Activated naive CD4-positive, alpha-beta T cell treated with anti-CD3 and anti-CD28 coated beads for 36 hours (primary cell): ENCODE measurements at regions not wholly inside any gene's neighbourhood (a gene's known extent, or its start where the extent isn't known, plus 50 kb on each side); places are given as distances from the start of the nearest gene placed in this dataset.
"Not testable (repeated sequence)": the region's sequence is repeated elsewhere in the genome, so short reads cannot be mapped to it uniquely, and the experiment has no call there.

ENCODE experiments used
- CTCF ChIA-PET: fragments of 350-600 bp; sonication (Branson Sonifier 250); formaldehyde crosslinking; loops from one replicate; lab custom pipeline; 2021; ENCODE audit warnings: antibody characterized with exemption; lab: Charles Lee
- DNase-seq: peaks from one replicate; pipeline ENCODE4 v3.0.0-alpha.2; 2020
- H3K27ac Mint-ChIP-seq: one replicate; pipeline ENCODE4 v1.8.0; 2021; ENCODE audit warnings: mild to moderate bottlenecking, mixed read lengths
- H3K27me3 Mint-ChIP-seq: one replicate; pipeline ENCODE4 v1.8.0; 2021; ENCODE audit warnings: low read depth, mixed read lengths
- H3K36me3 Mint-ChIP-seq: one replicate; pipeline ENCODE4 v1.8.0; 2021; ENCODE audit warnings: low read depth, mixed read lengths
- H3K4me1 Mint-ChIP-seq: one replicate; pipeline ENCODE4 v1.8.0; 2021; ENCODE audit warnings: low read depth, mixed read lengths
- H3K4me3 Mint-ChIP-seq: one replicate; pipeline ENCODE4 v1.8.0; 2021; ENCODE audit warnings: mild to moderate bottlenecking, moderate library complexity, mixed read lengths
- H3K9me3 Mint-ChIP-seq: one replicate; pipeline ENCODE4 v1.8.0; 2021; ENCODE audit warnings: mixed read lengths
- intact Hi-C: fragments of 100-400 bp; cut with micrococcal nuclease; formaldehyde crosslinking; loops from one replicate; pipeline ENCODE4 v1.15.1; 2023

- H3K27me3 Mint-ChIP-seq, H3K9me3 Mint-ChIP-seq, CTCF ChIA-PET, H3K4me1 Mint-ChIP-seq, H3K36me3 Mint-ChIP-seq, H3K4me3 Mint-ChIP-seq, H3K27ac Mint-ChIP-seq, DNase-seq, intact Hi-C loops: not testable (repeated sequence)
Observed at GRCh38 chr17:13855730-13856129, 213.6 kb upstream of the COX10 start.

DNA sequence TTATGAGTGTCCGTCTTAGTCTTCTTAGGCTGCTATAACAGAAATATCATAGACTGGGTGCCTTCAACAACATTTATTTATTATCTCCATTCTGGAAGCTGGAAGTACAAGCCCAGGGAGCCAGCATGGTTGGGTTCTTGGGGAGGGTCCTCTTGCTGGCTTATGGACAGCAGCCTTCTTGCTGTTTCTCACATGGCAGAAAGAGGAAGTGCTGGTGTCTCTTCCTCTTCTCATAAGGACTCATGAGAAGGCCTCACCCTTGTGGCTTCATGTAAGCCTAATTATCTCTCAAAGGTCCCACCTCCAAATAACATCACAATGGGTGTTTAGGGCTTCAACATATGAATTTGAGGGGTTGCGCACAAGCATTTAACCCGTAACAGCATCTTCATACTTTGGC, 207.0 kb upstream of the COX10 start:
- Mint-ChIP-seq H3K36me3 (peaks cover 4% of the 10 kb centered on the region), H3K27me3 (no peaks in the 10 kb centered on the region), H3K4me1 (no peaks in the 10 kb centered on the region), H3K9me3 (peaks cover 3% of the 10 kb centered on the region), H3K27ac (no peak overlapping the region), H3K4me3 (no peak overlapping the region)
- DNase-seq = no peak
- intact Hi-C loops = no loop called here
- CTCF ChIA-PET = no interaction called here

DNA sequence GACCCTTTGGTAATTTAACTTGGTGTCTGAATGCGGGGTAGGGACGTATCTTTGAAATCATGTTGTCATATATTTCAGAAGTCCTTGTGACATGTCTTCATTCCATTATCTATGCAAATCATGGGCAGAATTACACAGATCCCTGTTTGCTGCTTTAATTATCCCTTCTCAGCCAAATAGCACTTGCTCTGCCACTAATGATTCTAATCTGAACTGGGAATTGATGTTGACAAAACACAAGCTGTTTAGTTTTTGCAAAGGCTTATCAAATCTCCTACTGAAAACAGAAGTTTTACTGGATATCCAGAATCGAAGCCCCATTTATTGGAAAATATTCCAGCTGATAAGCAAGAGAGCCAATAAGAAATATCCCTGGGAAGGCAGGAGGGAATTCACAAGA, 205.9 kb upstream of the COX10 start:
- H3K4me1 Mint-ChIP-seq = no peaks in the 10 kb centered on the region
- CTCF ChIA-PET = no interaction called here
- H3K9me3 Mint-ChIP-seq = no peaks in the 10 kb centered on the region
- no peak overlapping the region for H3K4me3 Mint-ChIP-seq
- intact Hi-C loops = no loop called here
- H3K27me3 Mint-ChIP-seq = no peaks in the 10 kb centered on the region
- DNase-seq = no peak
- peaks cover 3% of the 10 kb centered on the region for H3K36me3 Mint-ChIP-seq
- H3K27ac Mint-ChIP-seq = no peak overlapping the region

GRCh38 chr17:13864521-13864920, 204.8 kb upstream of the COX10 start:
- Mint-ChIP-seq H3K4me1 (no peaks in the 10 kb centered on the region), H3K27ac (no peak overlapping the region), H3K27me3 (no peaks in the 10 kb centered on the region), H3K9me3 (no peaks in the 10 kb centered on the region), H3K36me3 (peaks cover 2% of the 10 kb centered on the region), H3K4me3 (no peak overlapping the region)
- DNase-seq = no peak
- CTCF ChIA-PET = no interaction called here
- intact Hi-C loops = no loop called here

DNA sequence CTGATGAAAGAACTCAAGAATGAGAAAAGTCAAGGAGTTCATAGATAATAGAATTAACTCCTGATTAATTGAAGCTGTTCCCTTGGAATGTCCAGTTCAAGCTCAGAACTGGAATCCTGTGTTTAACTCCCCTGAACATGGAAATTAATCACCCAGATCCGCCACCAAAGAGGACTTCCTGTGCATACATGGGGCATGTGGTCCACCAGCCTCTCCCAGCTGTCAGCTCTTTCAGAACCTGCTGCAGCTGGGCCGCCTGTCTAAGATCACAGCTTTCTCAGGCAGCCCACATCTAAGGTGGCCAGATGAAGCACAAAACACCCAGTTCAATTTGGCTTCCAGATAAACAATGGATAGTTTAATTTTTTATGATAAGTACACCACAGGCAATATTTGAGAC, 203.7 kb upstream of the COX10 start:
- no peaks in the 10 kb centered on the region for H3K9me3 Mint-ChIP-seq
- H3K36me3 Mint-ChIP-seq = peaks cover 2% of the 10 kb centered on the region
- intact Hi-C loops = no loop called here
- no peak overlapping the region for H3K27ac Mint-ChIP-seq
- no peak for DNase-seq
- H3K4me3 Mint-ChIP-seq = no peak overlapping the region
- no peaks in the 10 kb centered on the region for H3K4me1 Mint-ChIP-seq
- CTCF ChIA-PET = no interaction called here
- H3K27me3 Mint-ChIP-seq = no peaks in the 10 kb centered on the region

- Mint-ChIP-seq H3K27ac (no peak overlapping the region), H3K27me3 (no peaks in the 10 kb centered on the region), H3K4me1 (no peaks in the 10 kb centered on the region), H3K4me3 (no peak overlapping the region), H3K36me3 (peaks cover 3% of the 10 kb centered on the region), H3K9me3 (no peaks in the 10 kb centered on the region)
- no peak for DNase-seq
- intact Hi-C loops = no loop called here
- CTCF ChIA-PET = no interaction called here
Observed at GRCh38 chr17:13869331-13869940, 199.9 kb upstream of the COX10 start.

- no peaks in the 10 kb centered on the region for H3K4me1 Mint-ChIP-seq
- H3K27ac Mint-ChIP-seq = no peak overlapping the region
- no peaks in the 10 kb centered on the region for H3K27me3 Mint-ChIP-seq
- intact Hi-C loops = no loop called here
- no peaks in the 10 kb centered on the region for H3K9me3 Mint-ChIP-seq
- no peak for DNase-seq
- CTCF ChIA-PET = no interaction called here
- no peak overlapping the region for H3K4me3 Mint-ChIP-seq
- peaks cover 5% of the 10 kb centered on the region for H3K36me3 Mint-ChIP-seq
Observed at GRCh38 chr17:13871261-13871660, 198.0 kb upstream of the COX10 start.

- Mint-ChIP-seq H3K36me3 (peaks cover 4% of the 10 kb centered on the region), H3K4me3 (no peak overlapping the region), H3K27ac (no peak overlapping the region), H3K4me1 (no peaks in the 10 kb centered on the region), H3K27me3 (no peaks in the 10 kb centered on the region), H3K9me3 (no peaks in the 10 kb centered on the region)
- CTCF ChIA-PET = interaction anchor here (0.6 kb wide), 1 partner anchor 21 kb away, joined by 3 read pairs; no protein-coding TSS in a partner anchor
- intact Hi-C loops = no loop called here
- no peak for DNase-seq
Observed at GRCh38 chr17:13874134-13874533, 195.2 kb upstream of the COX10 start.

- no peaks in the 10 kb centered on the region for H3K9me3 Mint-ChIP-seq
- no peaks in the 10 kb centered on the region for H3K27me3 Mint-ChIP-seq
- H3K4me1 Mint-ChIP-seq = no peaks in the 10 kb centered on the region
- no peak for DNase-seq
- H3K36me3 Mint-ChIP-seq = peaks cover 4% of the 10 kb centered on the region
- intact Hi-C loops = no loop called here
- H3K4me3 Mint-ChIP-seq = no peak overlapping the region
- no peak overlapping the region for H3K27ac Mint-ChIP-seq
- CTCF ChIA-PET = no interaction called here
Observed at GRCh38 chr17:13874817-13875216, 194.5 kb upstream of the COX10 start.

DNA sequence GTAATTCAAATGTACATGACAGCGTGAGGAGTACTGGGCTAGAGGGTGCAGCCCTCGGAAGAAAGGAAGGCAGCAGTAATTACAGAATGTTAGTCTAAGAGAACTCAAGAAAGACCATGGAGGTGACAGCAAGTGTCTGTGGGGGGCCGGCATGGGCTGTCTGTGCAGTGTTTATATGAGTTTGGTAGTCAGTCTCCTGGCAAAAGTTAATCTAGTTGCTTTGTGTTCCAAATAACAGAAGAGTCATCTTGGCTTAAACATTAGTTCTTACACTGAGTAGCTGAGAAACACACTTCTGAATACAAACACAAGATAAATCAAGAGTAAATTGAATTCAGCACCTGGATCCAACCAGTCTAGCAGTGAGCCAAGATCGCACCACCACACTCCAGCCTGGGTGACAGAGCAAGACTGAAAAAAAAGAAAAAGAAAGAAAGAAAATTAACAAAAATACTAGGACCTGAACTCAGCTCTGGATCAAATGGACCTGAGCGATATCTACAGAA, 189.3 kb upstream of the COX10 start:
- DNase-seq = no peak
- no peak overlapping the region for H3K4me3 Mint-ChIP-seq
- peaks cover 5% of the 10 kb centered on the region for H3K36me3 Mint-ChIP-seq
- H3K27me3 Mint-ChIP-seq = no peaks in the 10 kb centered on the region
- H3K27ac Mint-ChIP-seq = no peak overlapping the region
- intact Hi-C loops = no loop called here
- CTCF ChIA-PET = no interaction called here
- peaks cover 4% of the 10 kb centered on the region for H3K9me3 Mint-ChIP-seq
- no peaks in the 10 kb centered on the region for H3K4me1 Mint-ChIP-seq

DNA sequence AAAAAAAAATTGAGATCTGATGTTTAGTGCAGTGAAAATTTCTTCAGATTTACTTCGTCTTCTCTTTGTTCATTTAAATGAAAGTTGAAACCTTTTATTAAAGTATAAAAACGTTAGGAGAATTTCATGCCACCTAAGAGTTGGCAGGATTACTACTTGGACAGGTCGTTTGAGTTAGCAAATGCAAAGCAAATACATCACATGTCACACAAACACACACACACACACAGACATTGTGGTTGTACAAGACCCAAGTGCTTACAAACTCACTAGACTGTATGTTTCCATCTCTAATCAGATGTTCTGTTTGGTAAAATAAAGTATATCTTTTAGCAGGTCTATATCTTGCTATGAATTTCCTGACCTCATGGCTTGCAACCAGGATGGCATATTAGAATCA, 185.6 kb upstream of the COX10 start:
- Mint-ChIP-seq H3K4me1 (no peaks in the 10 kb centered on the region), H3K36me3 (peaks cover 3% of the 10 kb centered on the region), H3K4me3 (no peak overlapping the region), H3K27ac (no peak overlapping the region), H3K9me3 (peaks cover 4% of the 10 kb centered on the region), H3K27me3 (no peaks in the 10 kb centered on the region)
- intact Hi-C loops = no loop called here
- DNase-seq = no peak
- CTCF ChIA-PET = no interaction called here

- CTCF ChIA-PET = no interaction called here
- intact Hi-C loops = no loop called here
- Mint-ChIP-seq H3K27ac (no peak overlapping the region), H3K9me3 (peaks cover 4% of the 10 kb centered on the region), H3K36me3 (peaks cover 3% of the 10 kb centered on the region), H3K4me1 (no peaks in the 10 kb centered on the region), H3K4me3 (no peak overlapping the region), H3K27me3 (no peaks in the 10 kb centered on the region)
- DNase-seq = no peak
Observed at GRCh38 chr17:13884347-13884746, 185.0 kb upstream of the COX10 start.

- CTCF ChIA-PET = no interaction called here
- DNase-seq = no peak
- H3K4me3 Mint-ChIP-seq = no peak overlapping the region
- H3K9me3 Mint-ChIP-seq = peaks cover 4% of the 10 kb centered on the region
- intact Hi-C loops = no loop called here
- no peak overlapping the region for H3K27ac Mint-ChIP-seq
- H3K36me3 Mint-ChIP-seq = peaks cover 3% of the 10 kb centered on the region
- no peaks in the 10 kb centered on the region for H3K27me3 Mint-ChIP-seq
- no peaks in the 10 kb centered on the region for H3K4me1 Mint-ChIP-seq
Observed at GRCh38 chr17:13885550-13885949, 183.8 kb upstream of the COX10 start.
